ENCODE measurements at regions not wholly inside any gene's neighbourhood (a gene's known extent, or its start where the extent isn't known, plus 50 kb on each side); places are given as distances from the start of the nearest gene placed in this dataset.
"Not testable (repeated sequence)": the region's sequence is repeated elsewhere in the genome, so short reads cannot be mapped to it uniquely, and the experiment has no call there.

DNA sequence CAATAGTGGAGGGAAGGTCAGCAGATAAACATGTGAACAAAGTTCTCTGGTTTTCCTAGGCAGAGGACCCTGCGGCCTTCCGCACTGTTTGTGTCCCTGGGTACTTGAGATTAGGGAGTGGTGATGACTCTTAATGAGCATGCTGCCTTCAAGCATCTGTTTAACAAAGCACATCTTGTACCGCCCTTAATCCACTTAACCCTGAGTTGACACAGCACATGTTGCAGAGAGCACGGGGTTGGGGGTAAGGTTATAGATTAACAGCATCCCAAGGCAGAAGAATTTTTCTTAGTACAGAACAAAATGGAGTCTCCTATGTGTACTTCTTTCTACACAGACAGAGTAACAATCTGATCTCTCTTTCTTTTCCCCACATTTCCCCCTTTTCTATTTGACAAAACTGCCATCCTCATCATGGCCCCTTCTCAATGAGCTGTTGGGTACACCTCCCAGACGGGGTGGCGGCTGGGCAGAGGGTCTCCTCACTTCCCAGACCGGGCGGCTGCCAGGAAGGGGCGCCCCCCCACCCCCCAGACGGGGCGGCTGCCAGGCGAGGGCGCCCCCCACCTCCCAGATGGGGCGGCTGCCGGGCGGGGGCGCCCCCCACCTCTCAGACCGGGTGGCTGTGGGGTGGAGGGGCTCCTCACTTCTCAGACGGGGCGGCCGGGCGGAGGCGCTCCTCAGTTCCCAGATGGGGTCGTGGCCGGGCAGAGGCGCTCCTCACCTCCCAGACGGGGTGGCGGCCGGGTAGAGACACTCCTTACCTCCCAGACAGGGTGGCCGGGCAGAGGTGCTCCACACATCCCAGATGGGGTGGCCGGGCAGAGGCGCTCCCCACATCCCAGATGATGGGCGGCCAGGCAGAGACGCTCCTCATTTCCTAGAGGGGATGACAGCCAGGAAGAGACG, 361.6 kb upstream of the SGO1 start:
- 96% methylated on average over 35 of the region's 35 CpGs for WGBS
- not testable (repeated sequence) for DNase-seq (ENCODE audit: extremely low spot score); H3K27ac ChIP-seq (ENCODE audit: low read depth); H3K4me1 ChIP-seq (ENCODE audit: insufficient read depth); H3K36me3 ChIP-seq (ENCODE audit: insufficient read depth); H3K4me3 ChIP-seq (ENCODE audit: low read depth, low read length)

DNA sequence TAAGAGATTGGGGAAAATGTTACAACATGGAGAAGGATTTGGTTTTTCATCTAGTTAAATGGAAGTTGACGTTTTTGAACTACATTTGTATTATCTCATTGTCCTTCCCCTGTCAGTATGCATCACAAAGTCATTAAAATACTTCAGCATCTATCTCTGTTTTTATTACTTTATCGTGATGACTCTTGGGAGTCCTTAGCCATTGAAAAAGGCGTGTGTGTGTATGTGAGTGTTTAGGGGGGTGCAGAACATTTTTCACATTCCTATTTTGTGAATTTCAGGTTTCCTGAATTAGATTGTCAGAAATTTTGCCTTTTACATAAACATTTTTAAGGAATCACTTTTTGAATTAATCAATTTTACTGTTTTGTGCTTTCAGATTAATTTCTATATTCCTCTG, 360.6 kb upstream of the SGO1 start:
- no peaks in the 10 kb centered on the region for H3K4me1 ChIP-seq (ENCODE audit: insufficient read depth)
- H3K27ac ChIP-seq (ENCODE audit: low read depth) = no peak overlapping the region
- H3K36me3 ChIP-seq (ENCODE audit: insufficient read depth) = no peaks in the 10 kb centered on the region
- no peak overlapping the region for H3K4me3 ChIP-seq (ENCODE audit: low read depth, low read length)
- DNase-seq (ENCODE audit: extremely low spot score) = no peak
- 61% methylated on average over 3 of the region's 3 CpGs for WGBS

DNA sequence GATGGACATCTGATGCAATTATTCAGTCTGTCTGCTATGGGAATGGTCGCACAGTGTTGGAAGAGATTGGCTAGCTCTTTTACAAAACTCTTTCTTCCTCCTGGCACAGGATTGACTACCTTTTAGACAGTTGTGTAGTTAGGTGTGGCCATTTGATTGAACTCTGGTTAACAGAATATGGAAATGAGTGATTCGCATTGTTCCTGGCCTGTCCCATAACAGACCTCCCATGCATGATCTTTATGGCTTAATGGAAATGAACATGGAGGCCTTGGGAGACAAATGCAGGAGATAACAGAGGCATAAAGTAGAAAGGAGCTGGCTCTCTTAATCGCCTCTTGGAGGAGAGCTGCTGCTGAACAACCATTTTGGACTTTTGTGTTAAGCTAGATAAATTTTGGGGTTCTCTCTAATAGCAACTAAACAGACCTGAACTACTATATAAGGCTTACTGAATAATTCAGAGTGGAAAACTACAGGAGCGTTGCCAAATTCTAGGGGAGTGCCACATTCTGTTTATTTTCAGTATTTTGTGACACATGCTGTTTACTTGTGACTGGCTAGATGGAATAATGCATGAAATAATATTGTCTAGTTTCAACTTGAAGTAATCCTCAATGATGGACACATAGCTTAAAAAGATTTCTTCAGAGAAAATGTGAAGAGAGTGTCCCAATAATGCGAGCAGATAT, 357.7 kb upstream of the SGO1 start:
- H3K36me3 ChIP-seq (ENCODE audit: insufficient read depth) = no peaks in the 10 kb centered on the region
- no peak overlapping the region for H3K27ac ChIP-seq (ENCODE audit: low read depth)
- 96% methylated on average over 5 of the region's 5 CpGs for WGBS
- no peak overlapping the region for H3K4me3 ChIP-seq (ENCODE audit: low read depth, low read length)
- H3K4me1 ChIP-seq (ENCODE audit: insufficient read depth) = no peaks in the 10 kb centered on the region
- no peak for DNase-seq (ENCODE audit: extremely low spot score)

DNA sequence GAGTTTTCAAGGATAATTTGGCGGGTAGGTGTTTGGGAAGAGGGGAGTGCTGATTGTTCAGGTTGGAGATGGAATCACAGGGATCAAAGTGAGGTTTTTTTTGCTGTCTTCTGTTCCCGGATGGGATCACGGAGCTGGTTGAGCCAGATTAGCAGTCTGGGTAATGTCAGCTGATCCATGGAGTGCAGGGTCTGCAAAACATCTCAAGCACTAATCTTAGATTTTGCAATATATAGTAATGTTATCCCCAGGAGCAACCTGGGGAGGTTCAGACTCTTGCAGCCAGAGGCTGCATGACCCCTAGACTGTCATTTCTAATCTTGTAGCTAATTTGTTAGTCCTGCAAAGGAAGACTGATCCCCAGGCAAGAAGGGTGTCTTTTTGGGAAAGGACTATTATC, 354.1 kb upstream of the SGO1 start:
- Histone ChIP-seq H3K36me3 (ENCODE audit: insufficient read depth) (no peaks in the 10 kb centered on the region), H3K4me1 (ENCODE audit: insufficient read depth) (no peaks in the 10 kb centered on the region), H3K4me3 (ENCODE audit: low read depth, low read length) (no peak overlapping the region), H3K27ac (ENCODE audit: low read depth) (no peak overlapping the region)
- DNase-seq (ENCODE audit: extremely low spot score) = no peak
- 75% methylated on average over 3 of the region's 3 CpGs for WGBS

DNA sequence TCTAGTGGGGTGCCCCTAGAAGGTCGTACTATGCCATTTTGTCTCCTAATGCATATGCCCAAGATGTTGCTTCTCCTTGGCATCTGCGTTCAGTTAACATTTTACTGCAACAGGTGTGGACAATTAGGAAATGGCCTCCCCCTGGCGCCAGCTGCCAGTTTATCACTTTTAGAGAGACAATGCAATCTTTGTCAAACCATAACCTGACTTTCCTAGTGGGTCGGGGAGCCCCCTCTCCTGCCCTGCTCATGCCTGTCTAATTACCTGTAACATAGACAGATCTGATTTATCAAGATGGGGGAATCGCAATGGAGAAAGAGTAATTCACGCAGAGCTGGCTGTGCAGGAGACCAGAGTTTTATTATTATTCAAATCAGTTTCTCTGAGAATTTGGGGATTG, 353.7 kb upstream of the SGO1 start:
- Histone ChIP-seq H3K4me1 (ENCODE audit: insufficient read depth) (no peaks in the 10 kb centered on the region), H3K36me3 (ENCODE audit: insufficient read depth) (no peaks in the 10 kb centered on the region), H3K27ac (ENCODE audit: low read depth) (no peak overlapping the region), H3K4me3 (ENCODE audit: low read depth, low read length) (no peak overlapping the region)
- WGBS = 78% methylated on average over 6 of the region's 6 CpGs
- no peak for DNase-seq (ENCODE audit: extremely low spot score)

DNA sequence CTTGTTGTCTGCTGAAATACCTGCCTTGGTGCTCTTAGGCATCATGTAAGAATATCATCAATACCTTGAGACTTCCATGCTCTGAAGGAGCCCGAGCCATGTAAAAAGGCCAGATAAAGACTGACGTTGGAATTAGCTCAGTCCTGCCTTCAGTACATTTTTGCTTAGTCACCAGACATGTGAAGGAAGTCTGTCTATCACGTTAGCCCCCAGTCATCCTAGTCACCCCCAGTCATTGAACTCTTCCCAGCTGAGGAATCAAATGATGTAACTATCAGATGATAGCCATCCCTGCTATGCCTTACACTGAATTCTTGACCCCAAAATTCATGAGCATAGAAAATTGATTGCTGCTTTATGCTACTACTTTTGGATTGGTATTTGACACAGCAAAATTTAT, 351.2 kb upstream of the SGO1 start:
- Histone ChIP-seq H3K4me3 (ENCODE audit: low read depth, low read length) (no peak overlapping the region), H3K4me1 (ENCODE audit: insufficient read depth) (no peaks in the 10 kb centered on the region), H3K36me3 (ENCODE audit: insufficient read depth) (no peaks in the 10 kb centered on the region), H3K27ac (ENCODE audit: low read depth) (no peak overlapping the region)
- no peak for DNase-seq (ENCODE audit: extremely low spot score)
- WGBS = 79% methylated on average over 3 of the region's 3 CpGs

DNA sequence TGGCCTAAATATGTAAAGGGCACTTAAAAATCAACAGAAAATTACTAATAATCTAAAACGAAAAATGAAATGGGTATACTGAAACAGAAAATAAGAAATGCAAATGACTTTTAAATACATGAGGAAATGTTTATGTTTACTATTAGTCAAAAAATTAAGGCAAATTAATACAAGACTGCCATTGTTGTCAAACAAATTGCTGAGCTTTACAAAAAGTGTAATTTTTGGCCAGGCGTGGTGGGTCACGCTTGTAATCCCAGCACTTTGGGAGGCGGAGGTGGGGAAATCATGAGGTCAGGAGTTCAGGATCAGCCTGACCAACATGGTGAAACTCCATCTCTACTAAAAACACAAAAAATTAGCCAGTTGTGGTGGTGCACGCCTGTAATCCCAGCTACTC, 343.9 kb upstream of the SGO1 start:
- WGBS = 95% methylated on average over 5 of the region's 5 CpGs
- no peaks in the 10 kb centered on the region for H3K36me3 ChIP-seq (ENCODE audit: insufficient read depth)
- no peak overlapping the region for H3K4me3 ChIP-seq (ENCODE audit: low read depth, low read length)

DNA sequence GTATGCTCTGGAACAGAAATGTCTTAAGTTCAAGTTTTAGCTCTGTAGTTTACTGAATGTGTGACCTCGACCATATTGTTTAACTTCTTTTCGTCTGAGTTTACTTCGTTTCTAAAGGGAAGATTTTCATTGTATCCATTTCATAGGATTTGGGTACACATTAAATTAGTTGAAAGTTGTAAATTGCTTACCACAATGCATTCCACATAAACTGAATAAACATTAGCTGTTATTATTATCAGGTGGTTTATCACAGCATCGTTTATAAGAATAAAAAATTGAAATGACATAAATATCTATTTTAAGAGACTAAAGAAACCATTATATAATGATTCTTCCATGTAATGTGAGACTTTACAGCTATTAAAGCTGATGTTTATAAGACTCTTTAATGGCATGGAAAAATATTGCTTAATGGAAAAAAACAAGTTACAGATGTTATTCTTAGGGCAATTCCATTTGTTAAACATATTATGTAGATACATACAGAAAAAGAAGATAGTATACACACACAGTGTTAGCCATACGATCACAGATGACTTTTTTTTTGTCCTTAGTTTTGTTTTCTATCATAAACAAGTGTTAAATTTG, 342.3 kb upstream of the SGO1 start:
- Histone ChIP-seq H3K4me1 (ENCODE audit: insufficient read depth) (no peaks in the 10 kb centered on the region), H3K27ac (ENCODE audit: low read depth) (no peak overlapping the region), H3K36me3 (ENCODE audit: insufficient read depth) (no peaks in the 10 kb centered on the region), H3K4me3 (ENCODE audit: low read depth, low read length) (no peak overlapping the region)
- WGBS = 49% methylated on average over 5 of the region's 5 CpGs
- DNase-seq (ENCODE audit: extremely low spot score) = peak; percentile 40

More for the DNA sequence above, 343.9 kb upstream of the SGO1 start:
- no peak overlapping the region for H3K27ac ChIP-seq (ENCODE audit: low read depth)
- no peaks in the 10 kb centered on the region for H3K4me1 ChIP-seq (ENCODE audit: insufficient read depth)
- DNase-seq (ENCODE audit: extremely low spot score) = no peak

DNA sequence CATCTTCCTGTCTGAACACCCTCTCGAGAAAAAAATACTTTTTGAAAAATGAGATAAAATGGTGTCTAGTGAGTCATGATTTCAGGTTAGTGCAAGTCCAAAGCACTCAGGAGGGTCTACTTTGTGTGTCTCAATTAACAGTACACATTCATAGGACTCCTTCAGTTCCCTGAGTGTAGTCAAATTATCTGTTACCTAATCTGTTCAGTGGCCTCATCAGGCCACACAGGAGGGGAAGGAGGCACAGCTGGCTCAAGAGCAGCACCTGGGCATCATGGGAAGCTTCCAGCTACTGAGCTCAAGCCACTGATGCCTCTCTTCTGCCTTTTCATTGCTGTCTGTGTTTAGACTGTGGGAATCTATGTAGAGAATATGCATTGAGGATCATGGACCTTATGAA, 341.4 kb upstream of the SGO1 start:
- no peak overlapping the region for H3K4me3 ChIP-seq (ENCODE audit: low read depth, low read length)
- H3K27ac ChIP-seq (ENCODE audit: low read depth) = no peak overlapping the region
- no peaks in the 10 kb centered on the region for H3K4me1 ChIP-seq (ENCODE audit: insufficient read depth)
- H3K36me3 ChIP-seq (ENCODE audit: insufficient read depth) = no peaks in the 10 kb centered on the region
- no peak for DNase-seq (ENCODE audit: extremely low spot score)
- 83% methylated on average over 1 of the region's 1 CpG for WGBS

DNA sequence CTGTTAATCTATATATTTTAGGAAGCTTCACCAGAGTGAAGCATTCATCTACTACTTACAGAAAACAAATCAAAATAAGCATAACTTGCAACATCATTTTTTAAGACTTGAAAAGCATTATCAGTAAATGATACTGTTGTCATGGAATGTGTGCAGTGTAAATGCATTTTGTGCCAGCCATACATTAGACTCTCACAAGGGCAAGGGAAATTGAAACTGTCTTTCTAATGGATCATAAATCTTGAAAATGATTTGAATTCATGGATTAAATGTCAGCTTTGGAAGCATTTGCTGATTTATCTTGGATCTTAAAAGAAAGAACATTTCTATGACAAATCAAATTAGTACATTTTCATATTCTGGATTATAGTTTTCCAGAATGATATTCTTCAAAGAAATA, 338.3 kb upstream of the SGO1 start:
- no peak overlapping the region for H3K27ac ChIP-seq (ENCODE audit: low read depth)
- H3K36me3 ChIP-seq (ENCODE audit: insufficient read depth) = no peaks in the 10 kb centered on the region
- H3K4me3 ChIP-seq (ENCODE audit: low read depth, low read length) = no peak overlapping the region
- no peak for DNase-seq (ENCODE audit: extremely low spot score)
- no peaks in the 10 kb centered on the region for H3K4me1 ChIP-seq (ENCODE audit: insufficient read depth)

DNA sequence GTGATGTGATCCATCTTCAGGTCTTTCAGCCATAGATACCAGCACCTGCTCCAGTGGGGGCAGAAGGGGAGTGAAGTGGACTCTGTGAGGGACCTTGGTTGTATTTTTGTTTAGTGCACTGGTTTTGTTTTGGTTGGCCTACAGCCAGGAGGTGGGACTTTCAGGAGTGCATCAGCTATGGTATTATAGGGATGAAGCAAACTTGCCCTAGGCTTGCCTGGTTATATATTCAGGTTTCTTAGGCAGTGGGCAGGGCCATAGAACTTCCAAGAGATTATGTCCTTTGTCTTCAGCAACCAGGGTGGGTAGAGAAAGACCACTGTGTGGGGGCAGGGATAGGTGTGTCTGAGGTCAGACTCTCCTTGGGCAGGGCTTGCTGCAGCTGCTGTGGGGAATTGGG, 337.3 kb upstream of the SGO1 start:
- DNase-seq (ENCODE audit: extremely low spot score) = no peak
- Histone ChIP-seq H3K4me1 (ENCODE audit: insufficient read depth) (no peaks in the 10 kb centered on the region), H3K27ac (ENCODE audit: low read depth) (no peak overlapping the region), H3K36me3 (ENCODE audit: insufficient read depth) (no peaks in the 10 kb centered on the region), H3K4me3 (ENCODE audit: low read depth, low read length) (no peak overlapping the region)

DNA sequence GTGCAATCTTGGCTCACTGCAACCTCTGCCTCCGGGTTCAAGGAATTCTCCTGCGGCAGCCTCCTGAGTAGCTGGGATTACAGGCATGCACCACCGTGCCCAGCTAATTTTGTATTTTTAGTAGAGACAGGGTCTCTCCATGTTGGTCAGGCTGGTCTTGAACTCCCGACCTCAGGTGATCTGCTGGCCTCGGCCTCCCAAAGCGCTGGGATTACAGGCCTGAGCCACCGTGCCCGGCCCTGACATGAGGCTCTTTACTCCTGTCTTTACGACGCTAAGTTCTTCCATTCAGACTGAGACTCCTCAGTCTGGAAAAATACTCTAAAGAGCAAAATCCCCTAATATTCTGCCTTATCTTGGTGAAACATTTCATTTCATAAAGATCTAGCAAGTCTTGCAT, 331.3 kb upstream of the SGO1 start:
- DNase-seq (ENCODE audit: extremely low spot score); H3K36me3 ChIP-seq (ENCODE audit: insufficient read depth); H3K27ac ChIP-seq (ENCODE audit: low read depth); H3K4me1 ChIP-seq (ENCODE audit: insufficient read depth); H3K4me3 ChIP-seq (ENCODE audit: low read depth, low read length): not testable (repeated sequence)
- WGBS = 94% methylated on average over 10 of the region's 10 CpGs

DNA sequence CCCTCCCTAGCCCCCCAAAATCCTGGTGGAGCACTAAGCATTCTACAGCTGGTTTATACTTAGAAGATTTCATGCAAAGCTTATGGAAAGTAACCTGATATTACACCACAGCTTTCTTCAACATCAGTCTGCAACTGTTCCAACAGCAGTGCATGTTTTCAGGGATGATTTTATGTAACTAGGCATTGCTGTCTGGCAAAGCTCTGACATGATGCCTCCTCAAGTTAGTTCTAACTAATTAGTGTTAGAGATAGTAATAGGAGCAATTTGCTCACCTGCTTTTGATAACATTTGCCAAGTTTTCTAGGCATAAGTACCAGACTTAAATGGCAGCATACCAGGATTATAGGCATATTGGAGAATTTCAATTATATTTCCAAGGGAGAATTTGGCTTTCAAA, 330.3 kb upstream of the SGO1 start:
- H3K4me3 ChIP-seq (ENCODE audit: low read depth, low read length) = no peak overlapping the region
- no peaks in the 10 kb centered on the region for H3K4me1 ChIP-seq (ENCODE audit: insufficient read depth)
- no peak overlapping the region for H3K27ac ChIP-seq (ENCODE audit: low read depth)
- no peaks in the 10 kb centered on the region for H3K36me3 ChIP-seq (ENCODE audit: insufficient read depth)
- DNase-seq (ENCODE audit: extremely low spot score) = no peak

DNA sequence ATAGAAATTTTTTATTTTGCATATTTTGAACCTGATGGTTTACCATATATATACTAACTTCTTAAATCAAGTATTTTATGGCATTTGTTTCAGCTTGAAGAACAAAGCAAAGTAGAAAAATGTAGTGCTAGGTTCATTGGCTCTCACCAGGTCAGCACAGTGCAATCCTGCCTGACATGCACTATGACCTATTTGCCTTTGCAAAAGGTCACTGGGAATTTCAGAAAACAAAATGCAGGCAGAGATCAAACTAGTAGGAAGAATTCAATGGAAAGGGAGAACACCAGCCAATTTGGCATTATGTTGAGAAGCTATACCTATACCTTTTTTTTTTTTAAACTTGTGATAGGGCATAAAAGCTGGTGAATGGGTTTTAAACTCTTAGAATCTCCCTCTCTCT, 329.8 kb upstream of the SGO1 start:
- no peaks in the 10 kb centered on the region for H3K4me1 ChIP-seq (ENCODE audit: insufficient read depth)
- DNase-seq (ENCODE audit: extremely low spot score) = no peak
- no peak overlapping the region for H3K4me3 ChIP-seq (ENCODE audit: low read depth, low read length)
- no peaks in the 10 kb centered on the region for H3K36me3 ChIP-seq (ENCODE audit: insufficient read depth)
- no peak overlapping the region for H3K27ac ChIP-seq (ENCODE audit: low read depth)

All from urinary bladder (tissue), 3 donors.